ENCODE measurements at regions not wholly inside any gene's neighbourhood (a gene's known extent, or its start where the extent isn't known, plus 50 kb on each side); places are given as distances from the start of the nearest gene placed in this dataset.

GRCh38 chr12:86903159-86903558 is 647.0 kb upstream of the MGAT4C start:
- no peak for TF ChIP-seq CTCF (IDR thresholded peaks at IDR 0.05)
- Mint-ChIP-seq H3K36me3 (ENCODE audit: low read depth) (no peaks in the 10 kb centered on the region), H3K4me1 (ENCODE audit: low read depth) (no peaks in the 10 kb centered on the region), H3K9me3 (ENCODE audit: low read depth) (no peaks in the 10 kb centered on the region), H3K27ac (ENCODE audit: unreplicated experiment) (no peak overlapping the region), H3K4me3 (ENCODE audit: unreplicated experiment) (no peak overlapping the region), H3K27me3 (ENCODE audit: low read depth) (peaks cover 23% of the 10 kb centered on the region)
- DNase-seq (ENCODE audit: low spot score), result no peak

GRCh38 chr12:86860776-86861175 is 604.6 kb upstream of the MGAT4C start:
- H3K9me3 Mint-ChIP-seq (ENCODE audit: low read depth), result peaks cover 3% of the 10 kb centered on the region
- H3K4me1 Mint-ChIP-seq (ENCODE audit: low read depth), result no peaks in the 10 kb centered on the region
- H3K27me3 Mint-ChIP-seq (ENCODE audit: low read depth), result no peaks in the 10 kb centered on the region
- DNase-seq (ENCODE audit: low spot score), result no peak
- no peak overlapping the region for H3K4me3 Mint-ChIP-seq (ENCODE audit: unreplicated experiment)
- no peaks in the 10 kb centered on the region for H3K36me3 Mint-ChIP-seq (ENCODE audit: low read depth)
- TF ChIP-seq CTCF (IDR thresholded peaks at IDR 0.05), result no peak
- H3K27ac Mint-ChIP-seq (ENCODE audit: unreplicated experiment), result no peak overlapping the region

- peaks cover 8% of the 10 kb centered on the region for H3K27me3 Mint-ChIP-seq (ENCODE audit: low read depth)
- TF ChIP-seq CTCF (IDR thresholded peaks at IDR 0.05), result no peak
- no peaks in the 10 kb centered on the region for H3K36me3 Mint-ChIP-seq (ENCODE audit: low read depth)
- no peaks in the 10 kb centered on the region for H3K9me3 Mint-ChIP-seq (ENCODE audit: low read depth)
- no peak for DNase-seq (ENCODE audit: low spot score)
- no peak overlapping the region for H3K4me3 Mint-ChIP-seq (ENCODE audit: unreplicated experiment)
- no peak overlapping the region for H3K27ac Mint-ChIP-seq (ENCODE audit: unreplicated experiment)
- H3K4me1 Mint-ChIP-seq (ENCODE audit: low read depth), result no peaks in the 10 kb centered on the region
Measured at GRCh38 chr12:86852451-86852850, 596.3 kb upstream of the MGAT4C start.

- Mint-ChIP-seq H3K27ac (ENCODE audit: unreplicated experiment) (no peak overlapping the region), H3K27me3 (ENCODE audit: low read depth) (peaks cover 8% of the 10 kb centered on the region), H3K4me1 (ENCODE audit: low read depth) (peaks cover 3% of the 10 kb centered on the region), H3K9me3 (ENCODE audit: low read depth) (no peaks in the 10 kb centered on the region), H3K4me3 (ENCODE audit: unreplicated experiment) (no peak overlapping the region), H3K36me3 (ENCODE audit: low read depth) (no peaks in the 10 kb centered on the region)
- DNase-seq (ENCODE audit: low spot score), result no peak
- TF ChIP-seq CTCF (IDR thresholded peaks at IDR 0.05), result peak; percentile 27
Measured at GRCh38 chr12:86838711-86839110, 582.5 kb upstream of the MGAT4C start.

GRCh38 chr12:86838260-86838659 is 582.1 kb upstream of the MGAT4C start:
- TF ChIP-seq CTCF (IDR thresholded peaks at IDR 0.05), result no peak
- no peaks in the 10 kb centered on the region for H3K9me3 Mint-ChIP-seq (ENCODE audit: low read depth)
- H3K36me3 Mint-ChIP-seq (ENCODE audit: low read depth), result no peaks in the 10 kb centered on the region
- no peak overlapping the region for H3K4me3 Mint-ChIP-seq (ENCODE audit: unreplicated experiment)
- H3K4me1 Mint-ChIP-seq (ENCODE audit: low read depth), result peaks cover 3% of the 10 kb centered on the region
- H3K27ac Mint-ChIP-seq (ENCODE audit: unreplicated experiment), result no peak overlapping the region
- no peak for DNase-seq (ENCODE audit: low spot score)
- peaks cover 8% of the 10 kb centered on the region for H3K27me3 Mint-ChIP-seq (ENCODE audit: low read depth)
